ENCODE measurements at regions not wholly inside any gene's neighbourhood (a gene's known extent, or its start where the extent isn't known, plus 50 kb on each side); places are given as distances from the start of the nearest gene placed in this dataset.
A peak's percentile ranks its signal among the peaks of the same experiment; 100 is the strongest.

DNA sequence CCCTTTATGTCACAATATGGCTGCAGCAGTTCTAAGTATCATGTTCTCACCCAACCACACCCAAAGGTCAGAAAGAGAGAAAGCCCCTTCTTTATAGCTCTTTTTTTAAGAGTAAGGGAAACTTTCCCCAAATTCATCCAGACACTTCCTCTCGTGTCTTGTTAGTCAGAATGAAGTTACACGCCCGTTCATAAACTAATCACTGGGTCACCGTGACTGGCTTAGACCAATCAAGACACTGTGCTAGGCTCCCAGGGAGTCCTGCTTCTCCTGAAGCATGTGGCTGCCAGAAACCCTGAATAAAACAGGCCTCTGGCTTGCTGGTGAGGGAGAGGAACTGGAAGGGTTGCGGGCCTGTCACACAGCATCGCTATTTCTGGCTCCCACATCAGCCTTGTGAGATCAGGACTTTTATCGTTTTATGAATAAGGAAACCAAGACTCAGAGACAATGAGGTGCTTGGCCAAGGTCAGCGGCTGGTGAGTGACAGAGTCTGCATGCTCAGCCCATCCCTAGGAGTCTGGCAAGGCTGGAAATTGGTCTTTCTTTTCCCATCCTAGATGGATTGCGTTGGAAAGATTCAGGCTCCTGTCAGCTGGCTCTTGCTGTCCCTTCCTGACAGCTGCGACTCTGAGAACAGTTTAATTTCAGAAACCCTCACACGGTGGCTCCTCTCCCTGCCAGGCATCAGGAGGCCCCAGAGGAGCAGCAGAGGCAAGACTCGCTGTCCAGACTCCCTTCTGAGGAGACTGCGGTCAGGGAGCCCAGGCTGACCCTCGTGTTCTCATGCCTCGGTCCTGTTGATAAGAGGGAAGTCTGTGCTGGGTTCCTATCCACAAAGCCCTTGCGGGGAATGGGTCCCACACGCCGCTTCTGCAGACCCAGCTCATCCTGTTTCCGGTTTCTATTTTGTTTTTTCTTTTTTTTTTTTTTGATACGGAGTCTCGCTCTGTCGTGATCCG, 104.5 kb upstream of the TAF1B start:
- no peak for DNase-seq (ENCODE audit: low read depth)

DNA sequence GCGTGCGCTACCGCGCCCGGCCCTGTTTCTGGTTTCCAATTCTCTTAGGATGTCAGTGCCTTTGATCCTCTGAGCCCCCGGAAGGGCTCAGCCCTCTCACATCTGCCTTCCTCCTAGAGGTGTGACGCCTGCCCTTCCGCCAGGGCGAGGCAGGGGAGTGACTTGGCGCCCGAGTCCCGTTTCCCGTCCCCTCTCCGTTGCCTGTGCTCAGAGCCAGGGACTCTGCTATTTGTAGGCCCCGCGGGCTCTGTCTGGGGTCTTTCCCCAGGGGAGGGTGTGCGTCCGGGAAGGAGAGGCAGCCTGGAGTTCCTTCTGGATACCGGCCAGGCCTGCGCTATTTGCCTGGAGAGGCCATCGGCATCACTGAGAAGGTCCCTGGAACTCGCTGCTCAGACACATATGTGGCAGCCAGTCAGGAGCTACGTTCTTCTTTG, 103.7 kb upstream of the TAF1B start:
- DNase-seq (ENCODE audit: low read depth): peak; percentile 27

DNA sequence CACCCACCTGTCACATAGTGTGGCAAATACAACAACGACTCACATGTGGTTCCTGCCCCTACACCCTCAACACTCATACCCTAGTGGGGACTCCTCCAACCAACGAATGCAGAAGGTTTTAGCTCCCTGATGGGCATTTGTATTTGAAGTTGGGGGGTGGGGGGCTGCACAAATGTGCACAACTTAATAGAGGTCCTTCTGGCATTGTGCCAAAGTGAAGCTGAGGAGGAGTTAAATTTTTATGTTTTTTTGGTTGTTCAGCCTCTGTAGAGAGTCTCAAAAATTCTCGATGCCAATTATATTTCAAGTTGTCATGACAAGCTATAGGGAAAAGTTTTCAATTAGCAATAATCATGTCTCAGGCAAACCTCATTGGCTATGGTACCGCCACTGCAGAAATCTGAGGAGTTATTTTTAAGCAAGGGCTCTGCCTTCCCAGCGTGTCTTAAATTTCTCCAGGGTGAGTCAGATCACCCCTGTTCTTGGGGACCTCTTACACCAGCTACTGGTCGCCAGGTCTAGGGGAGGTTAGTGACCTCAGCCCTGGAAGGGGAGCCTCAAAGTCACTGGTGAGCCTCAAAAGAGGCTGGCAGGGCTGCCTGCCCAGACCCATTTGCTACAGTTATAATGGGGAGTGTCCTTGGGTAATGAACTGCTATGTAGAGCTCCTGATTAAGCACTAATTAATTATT, 102.7 kb upstream of the TAF1B start:
- no peak for DNase-seq (ENCODE audit: low read depth)

DNA sequence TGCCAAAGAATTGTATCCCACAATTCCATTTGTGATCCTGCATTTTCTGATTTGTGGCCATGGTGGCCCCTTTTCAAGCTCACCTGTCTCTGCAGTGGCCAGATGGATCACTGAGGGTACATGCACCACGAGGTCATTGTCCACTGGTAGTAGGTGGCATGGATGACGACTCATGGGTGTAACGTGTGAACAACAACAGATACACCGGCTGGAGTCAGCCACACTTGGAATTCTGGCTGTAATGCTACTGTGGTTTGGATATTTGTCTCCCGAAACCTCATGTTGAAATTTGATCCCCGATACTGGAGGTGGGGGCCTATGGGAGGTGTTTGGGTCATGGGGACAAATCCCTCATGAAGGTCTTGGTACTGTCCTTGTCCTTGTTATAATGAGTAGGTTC, 102.2 kb upstream of the TAF1B start:
- DNase-seq (ENCODE audit: low read depth): no peak

DNA sequence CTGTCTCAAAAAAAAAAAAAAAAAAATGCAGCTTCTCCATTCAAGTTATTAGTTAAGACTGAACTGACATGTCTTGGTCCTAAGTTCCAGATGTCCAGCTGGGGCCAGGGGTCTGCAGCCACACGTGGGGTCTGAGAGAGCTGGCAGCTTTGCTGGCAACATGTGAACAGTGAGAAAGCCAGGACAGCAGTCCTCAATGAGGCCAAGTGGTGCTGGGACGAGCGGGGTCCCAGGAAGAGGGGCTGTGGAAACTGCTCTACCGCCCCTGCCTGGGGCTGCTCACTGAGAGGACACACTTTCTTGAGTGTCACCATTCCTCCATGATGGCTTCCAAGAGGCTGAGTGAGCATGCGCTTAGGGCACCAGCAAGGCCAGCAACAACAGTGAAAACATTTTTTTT, 100.7 kb upstream of the TAF1B start:
- no peak for DNase-seq (ENCODE audit: low read depth)

DNA sequence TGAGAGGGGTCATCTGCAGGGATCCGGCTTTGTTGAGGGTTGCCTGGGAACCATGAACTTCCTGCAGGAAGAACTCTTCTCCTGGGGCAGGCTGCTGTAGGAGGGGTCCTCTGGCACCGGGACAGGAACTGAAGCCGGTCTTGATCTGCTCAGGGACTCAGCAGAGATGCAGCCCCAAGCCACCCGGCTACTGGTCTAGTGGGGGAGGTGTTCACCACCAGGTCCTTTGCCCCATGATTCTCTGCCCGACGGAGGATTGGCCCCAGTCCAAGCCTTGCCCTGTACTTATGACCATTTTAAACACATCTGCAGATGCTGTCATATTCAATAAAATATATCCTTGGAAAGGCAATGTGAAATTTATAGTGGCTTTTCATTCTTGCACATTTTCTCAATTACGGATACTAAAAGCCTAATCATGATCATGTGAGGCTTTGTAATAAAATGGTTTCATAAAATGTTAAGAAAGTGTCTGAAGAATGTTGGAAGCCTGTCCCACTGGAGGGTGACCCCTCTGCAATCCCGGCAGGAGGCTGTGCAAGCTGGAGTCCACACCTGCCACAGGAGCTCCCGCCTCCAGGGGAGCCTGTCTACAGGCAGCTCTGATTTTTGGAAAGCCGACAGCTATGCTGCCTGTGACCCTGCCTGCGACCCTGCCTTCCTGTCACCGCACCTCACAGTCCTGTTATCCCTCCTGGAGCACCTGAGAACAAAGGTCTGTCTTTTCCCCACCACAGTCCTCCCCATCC, 98.8 kb upstream of the TAF1B start:
- DNase-seq (ENCODE audit: low read depth): no peak

DNA sequence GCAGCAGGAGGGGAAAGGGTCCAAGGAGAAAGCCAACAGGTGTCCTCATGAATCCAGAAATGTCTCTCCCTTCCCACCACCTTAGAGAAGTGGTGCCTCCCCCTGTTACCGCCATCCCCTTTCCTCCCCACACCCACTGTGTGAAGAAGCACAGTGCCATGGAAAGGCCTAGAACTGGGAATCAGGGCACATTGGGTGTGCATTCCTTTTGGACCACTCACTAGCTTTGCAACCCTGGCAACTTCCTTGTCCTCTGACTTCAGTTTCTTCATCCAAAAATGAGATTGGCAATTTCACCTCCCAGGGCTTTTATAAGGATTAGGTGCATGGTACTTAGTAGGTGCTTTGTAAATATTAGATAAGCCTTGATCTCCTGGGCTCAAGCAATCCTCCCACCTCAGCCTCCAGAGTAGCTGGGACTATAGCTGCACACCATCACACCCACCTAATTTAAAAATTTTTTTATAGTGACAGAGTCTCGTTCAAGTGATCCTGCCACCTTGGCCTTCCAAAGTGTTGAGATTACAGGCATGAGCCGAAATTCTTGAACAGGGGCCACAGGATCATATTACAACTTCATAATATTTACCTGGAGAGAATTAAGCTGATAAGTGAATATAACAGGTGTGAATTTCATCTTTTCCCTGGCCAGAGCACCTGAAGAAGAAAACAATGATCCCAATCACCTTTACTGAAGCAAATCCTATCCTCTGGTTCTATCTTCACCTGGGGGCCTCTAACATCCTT, 97.9 kb upstream of the TAF1B start:
- DNase-seq (ENCODE audit: low read depth): no peak

DNA sequence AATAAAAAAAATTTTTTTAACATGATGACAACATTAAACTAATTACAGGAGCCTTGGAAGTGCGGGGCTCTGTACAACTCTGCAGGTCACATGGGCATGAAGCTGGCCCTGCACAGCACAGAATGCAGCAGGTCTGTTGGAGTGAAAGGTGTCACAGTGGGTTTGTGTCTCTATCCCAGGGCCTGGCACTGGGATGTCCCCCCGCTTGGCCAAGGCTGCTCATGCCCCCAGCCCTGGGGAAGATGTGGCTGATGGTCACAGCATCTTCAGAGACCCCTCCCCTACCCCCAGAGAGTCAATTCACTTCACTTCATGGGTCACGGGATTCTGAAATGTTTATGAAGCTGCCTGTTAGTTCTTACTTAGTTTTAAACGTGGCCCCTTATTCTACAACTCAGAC, 95.9 kb upstream of the TAF1B start:
- no peak for DNase-seq (ENCODE audit: low read depth)

DNA sequence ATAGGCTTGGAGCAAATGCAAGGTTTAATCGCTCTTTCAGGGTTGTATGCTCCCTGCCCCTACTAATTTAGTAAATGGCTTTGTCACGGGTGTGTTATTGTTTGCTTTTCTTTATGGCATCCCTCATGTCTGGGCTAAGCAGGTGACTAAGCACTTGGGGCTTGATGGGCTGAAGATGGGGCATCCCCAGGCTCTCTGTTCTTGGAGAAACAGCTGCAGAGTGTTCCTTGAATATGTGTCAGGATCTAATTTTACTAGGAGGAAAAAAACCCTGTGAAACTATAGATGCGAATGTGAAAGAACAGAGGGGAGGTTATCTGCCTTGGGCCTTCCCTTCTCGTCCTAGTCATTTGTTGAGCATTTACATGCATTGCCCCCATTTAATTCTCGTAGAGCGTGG, 94.7 kb upstream of the TAF1B start:
- DNase-seq (ENCODE audit: low read depth): no peak

DNA sequence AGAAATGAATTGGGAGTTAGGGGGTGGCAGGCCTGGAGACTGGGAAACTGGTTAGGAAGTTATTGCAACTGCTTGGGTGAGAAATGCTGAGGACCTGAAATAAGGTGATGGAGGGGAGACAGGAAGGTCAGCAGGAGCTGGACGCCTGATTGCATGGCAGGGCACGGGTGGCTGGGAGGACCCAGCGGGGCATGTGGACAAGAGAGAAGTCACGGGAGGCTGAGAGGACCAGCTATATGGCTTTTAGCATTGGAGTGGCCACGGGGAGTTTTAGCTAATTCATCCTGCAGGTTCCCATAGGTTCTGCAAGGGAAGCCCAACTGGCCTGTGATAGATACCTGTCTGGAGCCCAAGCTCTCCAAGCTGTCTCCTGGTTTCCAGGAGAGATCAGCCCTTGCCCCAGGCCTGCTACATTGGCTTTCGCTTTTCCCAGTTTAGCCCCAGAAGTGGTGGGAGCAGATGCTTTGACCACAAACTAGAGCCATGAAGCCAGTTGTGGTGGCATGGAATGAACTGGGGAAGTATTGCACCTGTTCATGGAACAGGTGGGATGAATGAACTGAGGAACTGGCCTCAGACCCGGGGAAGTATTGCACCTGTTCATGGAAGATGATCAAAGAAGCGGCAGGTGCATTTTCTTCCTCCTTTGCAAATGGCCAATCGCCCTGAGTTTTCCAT, 93.6 kb upstream of the TAF1B start:
- DNase-seq (ENCODE audit: low read depth): no peak

DNA sequence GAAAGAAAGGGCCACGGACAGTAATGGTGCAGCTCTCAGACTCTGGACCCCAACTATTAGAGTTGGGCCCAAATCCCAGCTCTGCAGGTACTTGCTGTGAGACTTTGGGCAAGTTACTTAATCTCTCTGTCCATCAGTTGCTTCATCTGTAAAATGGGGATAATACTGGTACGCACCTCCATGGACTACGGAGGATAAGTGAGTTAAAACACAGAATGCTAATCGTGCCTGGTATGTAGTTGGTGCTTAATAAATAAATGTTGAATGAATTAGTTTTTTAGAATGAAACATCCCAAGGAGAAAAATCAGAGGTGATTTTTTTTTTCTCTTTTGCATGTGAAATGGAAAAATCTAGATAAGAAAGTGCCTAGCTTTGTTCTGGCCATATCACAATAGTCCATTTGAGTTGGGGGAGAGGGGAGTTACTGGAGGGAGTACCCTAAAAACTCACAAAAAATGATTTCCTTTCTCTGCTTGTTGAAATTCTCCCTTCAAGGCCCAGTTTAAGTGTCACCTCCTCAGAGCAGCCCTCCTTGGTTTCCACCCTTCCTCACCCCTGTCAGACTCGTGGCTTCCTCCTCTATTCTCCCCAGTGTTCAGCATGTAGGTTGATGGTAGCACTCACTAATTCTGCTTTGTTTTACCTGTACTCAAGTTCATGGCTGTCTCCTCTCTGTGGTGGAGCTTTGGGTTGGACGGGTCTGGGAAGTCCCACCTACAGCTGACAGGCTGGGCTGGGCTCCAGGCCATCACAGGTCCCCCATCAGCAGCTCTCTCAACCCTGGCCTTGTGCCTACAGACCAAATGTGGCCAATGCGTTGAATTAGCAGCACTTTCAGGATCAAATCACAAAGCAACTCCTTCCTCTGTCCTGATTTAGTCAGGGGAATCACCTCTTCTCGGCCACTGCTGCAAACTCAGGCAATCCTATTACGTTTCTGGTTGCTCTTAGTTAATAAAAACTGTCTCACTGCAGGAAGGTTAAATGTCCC, 92.8 kb upstream of the TAF1B start:
- no peak for DNase-seq (ENCODE audit: low read depth)

DNA sequence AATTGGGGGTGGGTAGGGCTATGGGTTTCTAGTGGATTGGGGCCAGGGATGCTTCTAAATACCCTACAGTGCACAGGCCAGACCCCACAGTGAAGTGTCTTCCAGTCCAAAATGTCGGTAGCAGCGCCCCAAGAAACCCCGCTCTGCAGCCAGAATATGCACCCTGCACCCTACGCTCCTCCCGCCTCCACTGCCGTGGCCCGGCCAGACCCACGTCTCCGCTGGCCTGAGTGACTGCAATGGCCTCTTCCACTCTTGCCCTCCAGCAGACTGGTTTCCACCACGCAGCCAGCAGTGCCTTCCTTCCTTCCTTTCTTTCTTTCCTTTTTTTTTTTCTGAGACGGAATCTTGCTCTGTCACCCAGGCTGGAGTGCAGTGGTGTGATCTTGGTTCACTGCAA, 91.4 kb upstream of the TAF1B start:
- DNase-seq (ENCODE audit: low read depth): no peak

DNA sequence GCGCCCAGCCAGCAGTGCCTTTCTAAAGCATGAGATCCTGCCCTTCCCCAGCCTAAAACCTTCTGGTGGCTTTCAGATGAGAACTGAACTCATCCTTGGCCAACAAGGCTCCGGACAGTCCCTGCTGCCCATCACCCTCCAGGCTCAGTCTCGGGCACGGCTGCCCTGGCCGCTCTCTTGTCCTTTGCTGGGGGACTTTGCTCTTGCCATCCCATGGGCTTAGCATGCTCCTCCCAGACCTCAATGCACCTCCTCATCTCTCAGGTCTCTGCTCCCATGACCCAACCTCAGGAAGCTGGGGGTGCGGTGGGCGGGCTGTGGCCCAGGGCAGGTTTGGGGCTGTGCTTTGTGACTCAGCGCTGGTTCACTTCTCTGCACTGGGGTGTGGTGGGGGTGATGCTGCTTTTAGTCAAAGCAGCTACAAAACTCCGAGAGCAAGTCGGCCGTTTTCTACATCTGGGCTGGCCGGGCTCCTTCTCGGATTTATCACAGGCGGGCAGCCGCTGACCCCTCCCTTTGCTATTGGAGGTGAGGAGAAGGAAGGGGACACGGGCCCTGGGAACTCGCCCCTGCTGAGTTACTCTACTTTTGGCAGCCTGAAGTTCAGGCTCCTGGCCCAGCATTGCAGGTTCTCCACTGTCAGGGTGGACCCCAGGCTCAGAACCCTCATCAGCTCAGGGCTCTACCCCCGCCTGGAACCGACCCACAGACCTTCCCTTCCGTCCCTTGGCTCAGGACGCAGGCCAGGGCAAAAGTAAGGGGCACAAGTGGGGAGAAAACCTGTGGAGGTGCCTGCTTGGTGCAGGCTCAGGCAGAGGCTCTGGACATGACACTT, 90.6 kb upstream of the TAF1B start:
- peak; percentile 74 for DNase-seq (ENCODE audit: low read depth)

DNA sequence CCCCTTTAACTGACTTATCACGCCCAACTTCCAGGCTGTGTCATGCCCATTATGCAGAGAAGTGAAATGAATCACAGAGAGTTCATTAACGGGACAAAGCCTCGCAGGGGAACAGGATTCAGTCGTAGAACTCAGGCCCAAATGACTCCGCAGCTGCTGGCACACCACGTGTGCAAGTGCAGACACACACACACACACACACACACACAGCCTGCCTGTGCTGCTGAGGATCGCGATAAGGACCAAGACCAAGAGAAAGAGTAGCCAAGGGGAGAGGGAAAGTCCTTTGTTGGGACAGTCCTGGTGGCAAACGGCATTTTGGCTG, 90.0 kb upstream of the TAF1B start:
- no peak for DNase-seq (ENCODE audit: low read depth)

DNA sequence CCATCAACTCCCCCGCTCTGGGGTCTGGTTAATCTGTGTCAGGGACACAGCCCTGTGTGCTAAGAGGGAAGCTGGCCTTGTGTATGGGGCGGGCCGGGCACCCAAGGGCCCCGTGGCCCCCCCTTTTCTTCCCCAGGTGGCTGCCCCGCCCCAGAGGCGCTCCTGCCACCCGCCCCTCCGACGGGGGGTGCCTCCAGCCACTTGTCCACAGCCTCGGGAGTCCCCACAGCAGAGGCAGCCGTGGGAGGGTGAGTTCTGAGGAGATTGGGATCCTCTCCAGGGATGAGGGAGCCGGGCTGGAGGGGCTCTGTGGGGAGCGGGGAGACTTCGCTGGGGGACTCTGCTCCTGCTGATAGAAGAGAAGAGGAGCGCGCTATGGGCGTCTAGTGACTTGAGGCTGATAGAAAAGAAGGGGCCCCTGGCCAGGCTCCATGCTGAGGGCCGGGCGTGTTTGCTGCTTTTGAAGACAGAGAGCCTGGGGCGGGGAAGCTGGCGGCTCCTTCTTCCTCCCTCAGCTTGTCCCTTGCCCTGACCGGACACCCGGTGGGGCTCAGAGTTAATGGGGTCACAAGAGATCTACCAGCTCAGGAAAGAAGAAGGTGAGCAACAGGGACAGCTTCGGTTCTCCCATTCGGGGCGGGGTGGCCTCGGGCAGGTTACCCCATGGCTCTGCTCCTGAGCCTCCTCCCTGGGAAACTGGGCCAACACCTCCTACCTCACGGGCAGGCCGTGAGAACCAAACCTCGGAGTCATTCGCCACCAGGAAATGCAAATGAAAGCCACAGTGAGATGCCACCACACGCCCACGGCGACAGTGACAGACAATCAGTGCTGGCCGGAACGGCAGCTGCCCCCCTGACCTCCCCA, 89.4 kb upstream of the TAF1B start:
- DNase-seq (ENCODE audit: low read depth): peak; percentile 46

DNA sequence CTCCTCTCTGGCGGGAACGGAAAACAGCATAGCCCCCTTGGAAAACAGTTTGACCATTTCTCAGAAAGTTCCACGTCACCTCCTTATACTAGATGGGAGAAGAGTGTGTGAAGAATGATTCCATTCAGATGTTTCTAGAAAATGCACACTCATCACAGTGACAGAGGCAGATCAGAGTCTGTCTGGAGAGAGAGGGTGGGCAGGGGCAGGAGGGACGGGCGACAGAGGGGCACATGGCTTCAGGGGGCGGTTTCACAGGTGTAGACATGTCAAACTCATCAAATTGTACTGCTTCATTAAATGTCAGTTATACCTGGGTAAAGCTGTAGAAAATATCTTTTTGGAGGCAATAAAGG, 88.8 kb upstream of the TAF1B start:
- DNase-seq (ENCODE audit: low read depth): no peak

DNA sequence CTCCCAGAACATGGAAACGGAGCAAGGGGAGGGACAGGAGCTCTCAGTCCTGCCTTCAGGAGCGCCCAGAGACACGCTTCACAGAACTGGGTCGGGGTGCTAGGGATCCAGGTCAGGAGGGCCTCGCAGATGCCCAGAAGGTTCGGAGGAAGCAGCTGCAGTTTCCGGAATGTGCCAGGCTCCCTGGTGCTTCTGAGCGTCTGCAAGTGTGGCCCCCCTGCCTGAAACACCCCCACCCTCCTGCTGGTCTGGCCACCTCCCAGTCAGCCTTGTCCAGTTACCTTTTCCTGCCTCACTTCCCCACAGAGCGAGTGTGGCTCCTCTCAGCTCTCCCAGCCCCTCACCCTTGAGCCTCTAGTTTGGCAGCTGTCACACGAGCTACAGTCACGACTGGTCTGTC, 88.3 kb upstream of the TAF1B start:
- DNase-seq (ENCODE audit: low read depth): no peak

DNA sequence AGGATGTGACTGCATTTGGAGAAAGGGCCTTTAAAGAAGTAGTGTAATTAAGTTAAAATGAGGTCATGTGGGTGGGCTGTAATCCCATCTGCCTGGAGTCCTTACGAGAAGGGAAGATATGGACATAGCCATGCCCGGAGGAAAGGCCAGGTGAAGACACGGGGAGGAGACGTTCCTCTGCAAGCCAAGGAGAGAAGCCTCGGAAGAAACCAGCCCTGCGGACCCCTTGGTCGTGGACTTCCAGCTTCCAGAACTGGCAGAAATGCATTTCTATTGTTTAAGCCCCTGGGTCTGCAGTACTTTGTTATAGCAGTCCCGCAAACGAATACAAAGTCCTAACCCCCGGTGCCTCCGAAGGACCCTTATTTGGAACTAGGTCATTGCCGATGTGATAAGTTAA, 87.6 kb upstream of the TAF1B start:
- no peak for DNase-seq (ENCODE audit: low read depth)

Data from stimulated activated CD8-positive, alpha-beta memory T cell treated with anti-CD3 and anti-CD28 coated beads, Interleukin-12 subunit alpha, Interleukin-12 subunit beta, amount 100 ng/mL, for 4 hours (primary cell).